ENCODE measurements at regions not wholly inside any gene's neighbourhood (a gene's known extent, or its start where the extent isn't known, plus 50 kb on each side); places are given as distances from the start of the nearest gene placed in this dataset.

DNA sequence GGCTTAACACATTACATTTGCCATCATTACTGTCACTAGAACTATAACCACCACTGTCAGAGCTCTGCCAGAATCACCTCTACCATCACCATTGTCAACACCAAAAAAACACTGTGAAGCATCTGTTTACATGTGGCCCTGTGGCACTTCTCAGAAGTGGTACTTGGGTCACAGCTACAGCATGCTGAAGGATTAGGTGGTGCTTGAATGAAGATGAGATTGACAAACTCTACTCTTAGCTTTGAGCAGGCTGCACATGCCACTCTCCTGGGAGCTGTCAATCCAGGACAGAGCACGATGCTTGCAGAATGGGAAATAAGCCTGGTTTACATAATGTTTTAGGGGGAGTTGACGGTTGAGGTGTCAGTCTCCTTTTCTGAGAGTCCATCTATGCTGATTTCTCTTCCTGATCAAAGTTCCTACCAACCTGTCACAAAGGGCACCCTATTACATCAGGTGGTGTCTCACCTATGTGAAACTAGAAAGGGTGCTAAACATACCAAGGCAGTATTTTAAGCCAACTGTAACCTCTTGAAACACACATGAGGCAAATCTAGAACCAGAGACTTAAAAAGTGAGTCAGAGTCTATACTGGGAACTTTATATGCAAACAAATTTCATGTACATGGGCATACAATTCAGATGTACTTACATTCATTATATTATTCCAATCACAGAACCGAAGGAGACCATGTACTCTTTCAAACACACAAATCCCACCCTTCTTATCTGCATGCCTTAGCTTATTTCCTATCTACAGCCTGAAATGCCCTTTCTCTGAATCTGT, 258.7 kb downstream of the EMP1 start:
- Histone ChIP-seq H3K9ac (ENCODE audit: low read length) (no peak overlapping the region), H3K4me3 (ENCODE audit: low read length) (no peak overlapping the region), H3K27me3 (replicated peaks; ENCODE audit: control insufficient read depth, insufficient read depth, low read length) (no peaks in the 10 kb centered on the region), H3K4me1 (ENCODE audit: control insufficient read depth, insufficient read depth, low read length) (no peaks in the 10 kb centered on the region), H3K36me3 (ENCODE audit: control insufficient read depth, insufficient read depth, low read length, severe bottlenecking) (no peaks in the 10 kb centered on the region), H3K9me3 (ENCODE audit: control insufficient read depth, low read length) (no peaks in the 10 kb centered on the region)
- no peak for DNase-seq (ENCODE audit: low read depth)

DNA sequence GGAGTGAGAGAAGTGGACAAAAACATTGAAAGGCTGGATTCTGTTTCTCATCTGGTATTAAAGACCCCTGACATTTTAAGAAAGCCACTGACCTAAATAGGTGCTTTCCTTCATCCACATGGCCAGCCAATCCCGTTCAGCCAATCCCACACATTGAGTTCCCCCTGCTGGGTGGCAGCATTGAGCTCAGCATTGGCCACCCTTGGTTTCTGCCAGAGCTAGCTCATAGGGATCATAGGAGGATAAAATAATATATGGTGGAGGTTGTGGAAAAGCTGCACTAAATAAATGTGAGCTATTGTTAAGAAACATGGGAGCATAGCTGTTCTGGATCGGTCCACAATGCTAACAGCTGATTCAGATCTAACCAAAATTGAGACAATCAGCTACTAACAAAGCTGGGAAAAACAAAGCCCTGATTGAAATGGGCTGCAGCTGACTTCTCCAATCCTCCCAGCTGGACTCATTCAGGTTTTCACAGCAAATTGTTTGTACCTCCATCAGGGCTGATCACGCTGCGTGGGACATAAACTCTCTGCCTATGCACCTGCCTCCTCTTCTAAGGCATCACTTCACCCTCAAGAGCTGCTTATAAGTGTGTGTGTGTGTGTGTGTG, 256.5 kb downstream of the EMP1 start:
- Histone ChIP-seq H3K9me3 (ENCODE audit: control insufficient read depth, low read length) (no peaks in the 10 kb centered on the region), H3K4me3 (ENCODE audit: low read length) (no peak overlapping the region), H3K4me1 (ENCODE audit: control insufficient read depth, insufficient read depth, low read length) (no peaks in the 10 kb centered on the region), H3K27me3 (replicated peaks; ENCODE audit: control insufficient read depth, insufficient read depth, low read length) (no peaks in the 10 kb centered on the region), H3K36me3 (ENCODE audit: control insufficient read depth, insufficient read depth, low read length, severe bottlenecking) (no peaks in the 10 kb centered on the region), H3K9ac (ENCODE audit: low read length) (no peak overlapping the region)
- DNase-seq (ENCODE audit: low read depth): no peak

DNA sequence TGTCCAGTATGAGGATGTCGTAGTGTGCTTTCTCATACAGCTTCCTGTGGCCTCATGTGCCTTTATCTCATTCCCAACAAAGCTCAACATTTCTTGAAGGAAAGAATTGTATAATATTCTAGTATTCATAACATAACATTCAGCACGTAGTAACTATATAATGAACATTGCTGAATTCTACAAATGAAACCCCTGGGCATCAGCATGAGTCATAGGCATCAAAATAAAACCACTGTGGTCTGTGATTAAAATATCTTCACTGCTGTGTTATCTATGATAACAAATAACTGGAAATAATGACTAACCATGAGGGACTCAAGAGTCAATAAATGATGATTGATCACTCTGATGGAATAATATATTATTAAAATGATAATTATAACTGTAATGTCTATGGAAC, 255.2 kb downstream of the EMP1 start:
- no peaks in the 10 kb centered on the region for H3K27me3 ChIP-seq (replicated peaks; ENCODE audit: control insufficient read depth, insufficient read depth, low read length)
- H3K4me1 ChIP-seq (ENCODE audit: control insufficient read depth, insufficient read depth, low read length): no peaks in the 10 kb centered on the region
- no peaks in the 10 kb centered on the region for H3K36me3 ChIP-seq (ENCODE audit: control insufficient read depth, insufficient read depth, low read length, severe bottlenecking)
- H3K9ac ChIP-seq (ENCODE audit: low read length): no peak overlapping the region
- H3K9me3 ChIP-seq (ENCODE audit: control insufficient read depth, low read length): no peaks in the 10 kb centered on the region
- H3K4me3 ChIP-seq (ENCODE audit: low read length): no peak overlapping the region
- DNase-seq (ENCODE audit: low read depth): no peak

DNA sequence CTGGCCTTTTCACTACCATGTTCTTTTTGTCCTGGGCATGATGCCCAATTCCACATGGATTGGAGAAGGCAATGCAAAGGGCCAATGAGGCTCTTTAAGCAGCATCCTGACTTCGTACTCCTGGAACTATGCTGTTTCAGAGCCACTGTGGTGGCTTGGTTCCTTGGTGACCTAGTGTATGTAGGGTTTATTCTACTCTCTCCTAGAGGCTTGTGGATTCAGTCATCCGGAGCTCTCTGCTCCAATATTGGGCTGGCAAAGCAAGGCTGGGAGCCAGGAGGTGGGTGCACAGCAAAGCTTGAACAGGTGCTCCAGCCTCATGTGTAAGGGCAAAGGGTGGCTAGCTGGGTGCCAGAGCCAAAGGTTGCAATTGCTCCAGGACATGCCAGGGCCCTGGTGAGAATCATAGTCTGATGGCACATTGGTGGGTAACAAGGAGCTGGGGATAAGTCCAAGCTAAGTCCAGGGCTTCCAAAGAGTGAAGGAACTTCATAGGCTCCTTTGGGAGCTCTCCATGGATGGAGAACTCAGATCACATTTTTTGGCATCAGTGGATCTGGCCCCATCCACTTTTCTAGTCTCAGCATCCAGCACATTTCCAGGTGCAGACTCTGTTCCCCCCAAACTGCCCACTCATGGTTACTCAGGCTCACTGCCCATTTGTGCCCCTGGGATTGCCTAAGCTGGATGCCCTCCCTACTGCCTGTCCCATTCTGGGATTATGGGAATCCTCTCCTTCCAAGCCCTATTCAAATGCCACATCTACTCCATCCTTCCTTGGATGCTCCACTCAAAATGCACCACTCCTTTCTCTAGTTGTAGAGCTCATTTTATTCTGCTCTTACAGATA, 253.9 kb downstream of the EMP1 start:
- Histone ChIP-seq H3K27me3 (replicated peaks; ENCODE audit: control insufficient read depth, insufficient read depth, low read length) (no peaks in the 10 kb centered on the region), H3K4me1 (ENCODE audit: control insufficient read depth, insufficient read depth, low read length) (no peaks in the 10 kb centered on the region), H3K9me3 (ENCODE audit: control insufficient read depth, low read length) (no peaks in the 10 kb centered on the region), H3K4me3 (ENCODE audit: low read length) (no peak overlapping the region), H3K36me3 (ENCODE audit: control insufficient read depth, insufficient read depth, low read length, severe bottlenecking) (no peaks in the 10 kb centered on the region), H3K9ac (ENCODE audit: low read length) (no peak overlapping the region)
- no peak for DNase-seq (ENCODE audit: low read depth)

DNA sequence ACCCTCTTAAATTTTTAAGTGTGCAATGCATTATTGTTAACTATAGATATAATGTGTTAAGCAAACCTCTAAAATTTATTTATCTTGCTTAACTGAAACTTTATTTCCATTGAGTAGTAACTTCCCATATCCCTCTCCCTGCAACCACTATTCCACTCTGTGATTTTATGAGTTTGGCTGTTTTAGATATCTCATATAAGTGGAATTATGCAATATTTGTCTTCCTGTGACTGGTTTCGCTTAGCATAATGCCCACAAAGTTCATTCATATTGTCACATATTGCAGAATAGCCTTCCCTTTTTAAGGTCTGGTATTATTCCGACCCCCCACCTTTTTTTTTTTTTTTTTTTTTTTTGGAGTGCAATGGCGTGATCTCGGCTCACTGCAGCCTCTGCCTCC, 247.6 kb downstream of the EMP1 start:
- Histone ChIP-seq H3K9ac (ENCODE audit: low read length) (peak overlapping the region; percentile 31), H3K9me3 (ENCODE audit: control insufficient read depth, low read length) (no peaks in the 10 kb centered on the region), H3K36me3 (ENCODE audit: control insufficient read depth, insufficient read depth, low read length, severe bottlenecking) (no peaks in the 10 kb centered on the region), H3K4me3 (ENCODE audit: low read length) (no peak overlapping the region), H3K27me3 (replicated peaks; ENCODE audit: control insufficient read depth, insufficient read depth, low read length) (no peaks in the 10 kb centered on the region), H3K4me1 (ENCODE audit: control insufficient read depth, insufficient read depth, low read length) (peaks cover 27% of the 10 kb centered on the region)
- no peak for DNase-seq (ENCODE audit: low read depth)

DNA sequence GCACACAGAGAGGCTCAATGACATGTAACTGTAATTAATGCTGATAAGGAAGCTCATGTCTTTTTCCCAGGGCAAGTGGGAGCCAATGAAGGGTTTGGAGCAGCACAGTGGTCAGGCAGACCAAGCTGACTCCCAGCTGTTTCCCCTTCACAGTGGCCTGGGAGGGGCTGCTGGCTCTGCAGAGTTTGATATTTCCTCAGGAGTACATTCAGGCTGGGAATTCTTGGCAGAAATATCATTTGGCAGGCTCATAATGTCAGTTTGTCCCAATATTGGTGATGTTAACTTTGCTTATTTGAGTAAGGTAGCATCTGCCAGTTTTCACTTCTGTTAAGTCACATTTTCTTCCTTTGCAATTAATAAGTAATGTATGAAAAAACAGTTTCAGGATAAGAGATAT, 247.0 kb downstream of the EMP1 start:
- DNase-seq (ENCODE audit: low read depth): no peak
- H3K36me3 ChIP-seq (ENCODE audit: control insufficient read depth, insufficient read depth, low read length, severe bottlenecking): no peaks in the 10 kb centered on the region
- peaks cover 27% of the 10 kb centered on the region for H3K4me1 ChIP-seq (ENCODE audit: control insufficient read depth, insufficient read depth, low read length)
- H3K9me3 ChIP-seq (ENCODE audit: control insufficient read depth, low read length): no peaks in the 10 kb centered on the region
- no peak overlapping the region for H3K4me3 ChIP-seq (ENCODE audit: low read length)
- H3K27me3 ChIP-seq (replicated peaks; ENCODE audit: control insufficient read depth, insufficient read depth, low read length): no peaks in the 10 kb centered on the region
- H3K9ac ChIP-seq (ENCODE audit: low read length): peak overlapping the region; percentile 68

DNA sequence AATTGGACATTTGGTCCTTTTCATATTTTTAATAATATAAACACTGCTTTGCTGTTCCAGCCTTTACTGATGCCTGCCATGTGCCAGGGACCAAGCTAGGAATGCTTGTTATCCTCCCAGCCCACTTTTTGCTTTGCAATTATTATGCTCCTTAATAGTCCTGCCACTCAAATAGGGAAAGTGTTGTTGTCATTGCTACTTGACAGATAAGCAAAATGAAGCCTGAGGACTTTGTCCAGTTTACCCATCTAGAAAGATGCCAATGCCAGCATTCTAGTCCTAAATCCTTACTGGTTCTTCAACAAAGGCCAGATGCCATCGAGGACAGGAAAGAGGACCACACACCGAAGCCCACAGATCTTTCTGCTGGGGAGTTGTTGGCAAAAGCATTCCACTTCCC, 246.5 kb downstream of the EMP1 start:
- DNase-seq (ENCODE audit: low read depth): no peak
- peak overlapping the region; percentile 68 for H3K9ac ChIP-seq (ENCODE audit: low read length)
- no peaks in the 10 kb centered on the region for H3K36me3 ChIP-seq (ENCODE audit: control insufficient read depth, insufficient read depth, low read length, severe bottlenecking)
- peaks cover 27% of the 10 kb centered on the region for H3K4me1 ChIP-seq (ENCODE audit: control insufficient read depth, insufficient read depth, low read length)
- no peaks in the 10 kb centered on the region for H3K27me3 ChIP-seq (replicated peaks; ENCODE audit: control insufficient read depth, insufficient read depth, low read length)
- H3K4me3 ChIP-seq (ENCODE audit: low read length): no peak overlapping the region
- no peaks in the 10 kb centered on the region for H3K9me3 ChIP-seq (ENCODE audit: control insufficient read depth, low read length)

DNA sequence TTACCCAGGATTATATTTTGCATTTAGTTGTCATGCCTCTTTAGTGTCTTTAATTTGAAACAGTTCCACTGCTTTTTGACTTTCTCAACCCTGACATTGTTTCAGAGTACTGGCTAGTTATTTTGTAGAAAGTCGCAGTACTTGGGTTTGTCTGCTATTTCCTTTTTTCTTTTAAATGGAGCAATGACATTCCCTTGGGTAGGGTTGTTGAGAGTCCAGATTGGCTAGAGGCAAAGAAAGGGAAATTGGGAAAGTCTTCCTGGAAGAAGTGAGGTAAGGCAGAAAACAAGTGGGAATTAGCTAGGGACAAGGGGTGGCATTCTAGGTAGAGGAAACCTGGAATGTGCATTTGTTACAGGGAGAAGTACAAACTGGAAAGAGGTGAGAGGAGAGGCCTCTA, 245.9 kb downstream of the EMP1 start:
- DNase-seq (ENCODE audit: low read depth): no peak
- H3K4me1 ChIP-seq (ENCODE audit: control insufficient read depth, insufficient read depth, low read length): peaks cover 28% of the 10 kb centered on the region
- H3K4me3 ChIP-seq (ENCODE audit: low read length): no peak overlapping the region
- peak overlapping the region; percentile 68 for H3K9ac ChIP-seq (ENCODE audit: low read length)
- H3K36me3 ChIP-seq (ENCODE audit: control insufficient read depth, insufficient read depth, low read length, severe bottlenecking): no peaks in the 10 kb centered on the region
- H3K9me3 ChIP-seq (ENCODE audit: control insufficient read depth, low read length): no peaks in the 10 kb centered on the region
- H3K27me3 ChIP-seq (replicated peaks; ENCODE audit: control insufficient read depth, insufficient read depth, low read length): no peaks in the 10 kb centered on the region

DNA sequence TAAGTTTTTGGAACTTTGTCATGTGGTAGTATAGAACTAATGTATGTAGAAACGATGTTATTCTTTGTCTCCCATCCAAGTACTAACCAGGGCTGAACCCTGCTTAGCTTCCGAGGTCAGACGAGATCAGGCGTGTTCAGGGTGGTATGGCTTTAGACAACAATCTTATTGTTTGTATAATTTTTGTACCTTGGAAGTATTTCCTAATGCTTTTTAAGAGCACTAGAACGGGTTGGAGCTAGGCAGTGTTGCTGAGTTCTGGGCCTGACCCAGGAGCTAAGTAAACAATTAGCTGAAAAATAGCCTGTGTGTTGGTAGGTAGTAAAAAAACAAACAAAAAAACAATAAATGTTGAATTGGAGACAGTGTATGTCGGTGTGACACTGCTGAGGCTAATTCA, 244.3 kb downstream of the EMP1 start:
- DNase-seq (ENCODE audit: low read depth): no peak
- Histone ChIP-seq H3K9ac (ENCODE audit: low read length) (no peak overlapping the region), H3K27me3 (replicated peaks; ENCODE audit: control insufficient read depth, insufficient read depth, low read length) (no peaks in the 10 kb centered on the region), H3K4me3 (ENCODE audit: low read length) (no peak overlapping the region), H3K4me1 (ENCODE audit: control insufficient read depth, insufficient read depth, low read length) (peaks cover 43% of the 10 kb centered on the region), H3K9me3 (ENCODE audit: control insufficient read depth, low read length) (no peaks in the 10 kb centered on the region), H3K36me3 (ENCODE audit: control insufficient read depth, insufficient read depth, low read length, severe bottlenecking) (no peaks in the 10 kb centered on the region)

DNA sequence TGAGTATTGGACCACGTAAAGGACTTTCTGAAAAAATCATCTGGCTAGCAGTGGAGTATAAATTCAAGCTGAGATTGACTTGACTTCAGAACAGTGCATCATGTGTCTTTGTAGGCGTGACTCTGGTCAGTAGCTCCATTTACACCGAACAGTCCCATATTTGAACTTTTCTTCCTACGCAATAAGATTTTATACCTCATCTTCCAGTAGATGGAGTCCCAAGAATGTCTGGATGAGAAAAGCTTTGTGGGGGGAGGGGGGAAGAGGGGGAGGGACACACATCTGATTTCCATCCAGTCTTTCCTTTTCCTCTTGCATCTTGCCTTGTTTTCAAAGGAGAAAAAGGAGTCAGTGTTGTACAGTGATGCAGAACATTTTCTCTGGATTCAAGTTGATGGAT, 241.0 kb downstream of the EMP1 start:
- Histone ChIP-seq H3K9me3 (ENCODE audit: control insufficient read depth, low read length) (no peaks in the 10 kb centered on the region), H3K9ac (ENCODE audit: low read length) (no peak overlapping the region), H3K4me3 (ENCODE audit: low read length) (no peak overlapping the region), H3K36me3 (ENCODE audit: control insufficient read depth, insufficient read depth, low read length, severe bottlenecking) (no peaks in the 10 kb centered on the region), H3K27me3 (replicated peaks; ENCODE audit: control insufficient read depth, insufficient read depth, low read length) (no peaks in the 10 kb centered on the region), H3K4me1 (ENCODE audit: control insufficient read depth, insufficient read depth, low read length) (peaks cover 27% of the 10 kb centered on the region)
- no peak for DNase-seq (ENCODE audit: low read depth)

DNA sequence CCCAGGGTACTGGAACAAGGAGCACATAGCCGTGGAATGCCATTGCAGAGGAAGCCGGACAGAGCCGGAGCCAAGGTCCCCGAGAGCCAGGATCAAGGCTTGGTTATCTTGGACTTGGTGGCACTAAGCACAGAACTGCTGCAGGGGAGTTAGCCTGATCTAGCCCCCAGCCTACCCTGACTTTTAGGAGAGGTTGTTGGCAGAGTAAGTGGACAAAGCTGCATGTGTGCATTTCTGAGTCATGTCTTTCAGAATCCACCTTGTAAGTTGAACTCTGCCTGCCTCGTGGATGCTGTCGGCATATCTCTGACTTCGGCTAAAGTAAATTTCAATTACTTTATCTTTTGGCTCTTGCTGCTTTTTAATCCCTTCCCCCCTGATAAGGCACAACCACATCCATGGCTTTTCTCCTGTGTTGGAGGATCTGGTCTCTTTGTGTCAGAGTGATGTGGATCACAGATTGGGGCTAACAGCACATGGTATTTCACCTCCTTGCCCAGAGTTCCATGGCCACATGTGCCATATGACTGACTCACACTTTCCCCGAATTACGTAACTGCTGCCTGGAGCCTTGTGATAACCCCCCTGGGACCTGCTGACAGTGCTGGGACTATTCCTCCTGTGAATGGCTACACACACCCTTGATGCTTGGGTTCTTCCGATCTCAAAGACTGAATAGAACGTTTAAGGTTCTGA, 240.3 kb downstream of the EMP1 start:
- Histone ChIP-seq H3K9me3 (ENCODE audit: control insufficient read depth, low read length) (no peaks in the 10 kb centered on the region), H3K9ac (ENCODE audit: low read length) (no peak overlapping the region), H3K4me1 (ENCODE audit: control insufficient read depth, insufficient read depth, low read length) (peaks cover 22% of the 10 kb centered on the region), H3K4me3 (ENCODE audit: low read length) (no peak overlapping the region), H3K27me3 (replicated peaks; ENCODE audit: control insufficient read depth, insufficient read depth, low read length) (no peaks in the 10 kb centered on the region), H3K36me3 (ENCODE audit: control insufficient read depth, insufficient read depth, low read length, severe bottlenecking) (no peaks in the 10 kb centered on the region)
- DNase-seq (ENCODE audit: low read depth): no peak

All from adipocyte (in vitro differentiated cells).